Esophagus muscularis mucosa (tissue), 3 donors: ENCODE measurements at regions not wholly inside any gene's neighbourhood (a gene's known extent, or its start where the extent isn't known, plus 50 kb on each side); places are given as distances from the start of the nearest gene placed in this dataset.

Experiments
- POLR2A ChIP-seq: fragments of 450-650 bp; IDR thresholded peaks from one replicate; pipeline ENCODE4 v1.6.1; 2017; ENCODE audit warnings: antibody characterized with exemption, moderate library complexity, mild to moderate bottlenecking, low read depth
- TF ChIP-seq, protein P1 (sequence below), 3 experiments: fragments of 200-600 bp in 2 of 3; fragments of 450-650 bp in 1 of 3; sonication (generic) in 2 of 3; IDR thresholded peaks; one replicate each; pipeline ENCODE4 v1.5.1; 2017 to 2019; ENCODE audit warnings: antibody characterized with exemption in 3 of 3, mild to moderate bottlenecking in 2 of 3, moderate library complexity in 1 of 3

DNA sequence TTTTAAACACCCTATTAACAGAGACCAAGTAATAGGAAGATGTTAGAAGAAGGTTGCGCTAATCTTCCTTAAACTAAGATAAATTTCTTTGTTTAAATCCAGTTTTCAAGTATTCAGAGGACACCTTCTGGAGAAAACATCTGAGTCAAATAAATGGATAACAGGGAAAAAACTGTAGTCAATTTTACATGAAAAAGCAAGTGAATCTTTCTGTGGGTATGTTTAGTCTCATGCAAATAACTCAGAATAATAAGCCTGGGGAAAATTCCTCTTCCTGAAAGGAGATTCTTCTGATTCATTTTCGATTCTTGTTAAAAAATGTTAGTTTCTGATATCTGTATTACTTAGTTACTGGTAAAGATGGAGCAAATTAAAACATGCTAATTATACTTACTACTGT is 145.5 kb downstream of the CTH start:
- TF ChIP-seq, protein P1, sequence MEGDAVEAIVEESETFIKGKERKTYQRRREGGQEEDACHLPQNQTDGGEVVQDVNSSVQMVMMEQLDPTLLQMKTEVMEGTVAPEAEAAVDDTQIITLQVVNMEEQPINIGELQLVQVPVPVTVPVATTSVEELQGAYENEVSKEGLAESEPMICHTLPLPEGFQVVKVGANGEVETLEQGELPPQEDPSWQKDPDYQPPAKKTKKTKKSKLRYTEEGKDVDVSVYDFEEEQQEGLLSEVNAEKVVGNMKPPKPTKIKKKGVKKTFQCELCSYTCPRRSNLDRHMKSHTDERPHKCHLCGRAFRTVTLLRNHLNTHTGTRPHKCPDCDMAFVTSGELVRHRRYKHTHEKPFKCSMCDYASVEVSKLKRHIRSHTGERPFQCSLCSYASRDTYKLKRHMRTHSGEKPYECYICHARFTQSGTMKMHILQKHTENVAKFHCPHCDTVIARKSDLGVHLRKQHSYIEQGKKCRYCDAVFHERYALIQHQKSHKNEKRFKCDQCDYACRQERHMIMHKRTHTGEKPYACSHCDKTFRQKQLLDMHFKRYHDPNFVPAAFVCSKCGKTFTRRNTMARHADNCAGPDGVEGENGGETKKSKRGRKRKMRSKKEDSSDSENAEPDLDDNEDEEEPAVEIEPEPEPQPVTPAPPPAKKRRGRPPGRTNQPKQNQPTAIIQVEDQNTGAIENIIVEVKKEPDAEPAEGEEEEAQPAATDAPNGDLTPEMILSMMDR (IDR thresholded peaks at IDR 0.05) = no peak
- no peak for TF ChIP-seq POLR2A
